ENCODE measurements at regions not wholly inside any gene's neighbourhood (a gene's known extent, or its start where the extent isn't known, plus 50 kb on each side); places are given as distances from the start of the nearest gene placed in this dataset.

DNA sequence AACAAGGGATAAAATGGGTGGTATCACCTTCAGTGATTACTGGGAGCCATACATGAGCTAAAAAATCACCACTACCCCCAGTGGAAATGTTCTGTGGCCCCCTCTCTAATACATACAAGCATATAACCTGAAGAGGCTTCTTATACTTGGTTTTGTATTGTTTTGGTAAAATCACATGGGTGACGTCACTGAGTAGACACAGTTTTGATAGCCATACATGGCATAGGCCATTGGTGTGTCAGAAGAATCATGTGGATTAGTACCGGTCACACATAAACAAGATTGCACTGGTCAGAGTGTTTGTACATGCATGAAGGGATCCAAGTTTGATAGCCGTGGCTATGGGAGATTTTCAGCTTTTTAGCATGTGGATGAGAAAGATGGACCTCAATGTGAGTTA, 131.9 kb upstream of the RADX start:
- TF ChIP-seq, protein P1, sequence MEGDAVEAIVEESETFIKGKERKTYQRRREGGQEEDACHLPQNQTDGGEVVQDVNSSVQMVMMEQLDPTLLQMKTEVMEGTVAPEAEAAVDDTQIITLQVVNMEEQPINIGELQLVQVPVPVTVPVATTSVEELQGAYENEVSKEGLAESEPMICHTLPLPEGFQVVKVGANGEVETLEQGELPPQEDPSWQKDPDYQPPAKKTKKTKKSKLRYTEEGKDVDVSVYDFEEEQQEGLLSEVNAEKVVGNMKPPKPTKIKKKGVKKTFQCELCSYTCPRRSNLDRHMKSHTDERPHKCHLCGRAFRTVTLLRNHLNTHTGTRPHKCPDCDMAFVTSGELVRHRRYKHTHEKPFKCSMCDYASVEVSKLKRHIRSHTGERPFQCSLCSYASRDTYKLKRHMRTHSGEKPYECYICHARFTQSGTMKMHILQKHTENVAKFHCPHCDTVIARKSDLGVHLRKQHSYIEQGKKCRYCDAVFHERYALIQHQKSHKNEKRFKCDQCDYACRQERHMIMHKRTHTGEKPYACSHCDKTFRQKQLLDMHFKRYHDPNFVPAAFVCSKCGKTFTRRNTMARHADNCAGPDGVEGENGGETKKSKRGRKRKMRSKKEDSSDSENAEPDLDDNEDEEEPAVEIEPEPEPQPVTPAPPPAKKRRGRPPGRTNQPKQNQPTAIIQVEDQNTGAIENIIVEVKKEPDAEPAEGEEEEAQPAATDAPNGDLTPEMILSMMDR (conservative IDR thresholded peaks at IDR 0.05; ENCODE audit: low read depth in 2 of 2), result no peak
- no peak for TF ChIP-seq ZNF114 (CRISPR knock-in tag; IDR thresholded peaks at IDR 0.05)
- TF ChIP-seq POLR2AphosphoS5 (IDR thresholded peaks at IDR 0.05; ENCODE audit: low read depth), result no peak
- TF ChIP-seq EZH2phosphoT487 (IDR thresholded peaks at IDR 0.05; ENCODE audit: unreplicated experiment), result no peak
- TF ChIP-seq, protein P2, sequence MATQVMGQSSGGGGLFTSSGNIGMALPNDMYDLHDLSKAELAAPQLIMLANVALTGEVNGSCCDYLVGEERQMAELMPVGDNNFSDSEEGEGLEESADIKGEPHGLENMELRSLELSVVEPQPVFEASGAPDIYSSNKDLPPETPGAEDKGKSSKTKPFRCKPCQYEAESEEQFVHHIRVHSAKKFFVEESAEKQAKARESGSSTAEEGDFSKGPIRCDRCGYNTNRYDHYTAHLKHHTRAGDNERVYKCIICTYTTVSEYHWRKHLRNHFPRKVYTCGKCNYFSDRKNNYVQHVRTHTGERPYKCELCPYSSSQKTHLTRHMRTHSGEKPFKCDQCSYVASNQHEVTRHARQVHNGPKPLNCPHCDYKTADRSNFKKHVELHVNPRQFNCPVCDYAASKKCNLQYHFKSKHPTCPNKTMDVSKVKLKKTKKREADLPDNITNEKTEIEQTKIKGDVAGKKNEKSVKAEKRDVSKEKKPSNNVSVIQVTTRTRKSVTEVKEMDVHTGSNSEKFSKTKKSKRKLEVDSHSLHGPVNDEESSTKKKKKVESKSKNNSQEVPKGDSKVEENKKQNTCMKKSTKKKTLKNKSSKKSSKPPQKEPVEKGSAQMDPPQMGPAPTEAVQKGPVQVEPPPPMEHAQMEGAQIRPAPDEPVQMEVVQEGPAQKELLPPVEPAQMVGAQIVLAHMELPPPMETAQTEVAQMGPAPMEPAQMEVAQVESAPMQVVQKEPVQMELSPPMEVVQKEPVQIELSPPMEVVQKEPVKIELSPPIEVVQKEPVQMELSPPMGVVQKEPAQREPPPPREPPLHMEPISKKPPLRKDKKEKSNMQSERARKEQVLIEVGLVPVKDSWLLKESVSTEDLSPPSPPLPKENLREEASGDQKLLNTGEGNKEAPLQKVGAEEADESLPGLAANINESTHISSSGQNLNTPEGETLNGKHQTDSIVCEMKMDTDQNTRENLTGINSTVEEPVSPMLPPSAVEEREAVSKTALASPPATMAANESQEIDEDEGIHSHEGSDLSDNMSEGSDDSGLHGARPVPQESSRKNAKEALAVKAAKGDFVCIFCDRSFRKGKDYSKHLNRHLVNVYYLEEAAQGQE (IDR thresholded peaks at IDR 0.05; ENCODE audit: unreplicated experiment), result no peak
- TF ChIP-seq EZH2 (IDR thresholded peaks at IDR 0.05; ENCODE audit: low read depth, unreplicated experiment), result no peak

Data from GM23338 (cell line).